SK-N-DZ (cell line): ENCODE measurements at regions not wholly inside any gene's neighbourhood (a gene's known extent, or its start where the extent isn't known, plus 50 kb on each side); places are given as distances from the start of the nearest gene placed in this dataset.
"Not testable (repeated sequence)": the region's sequence is repeated elsewhere in the genome, so short reads cannot be mapped to it uniquely, and the experiment has no call there.

Experiments used
- DNase-seq: peaks from one replicate; pipeline ENCODE4 v3.0.0-alpha.2; 2015; ENCODE audit warnings: low spot score

- not testable (repeated sequence) for DNase-seq
These were observed 1097.6 kb downstream of the FAT4 start for GRCh38 chr4:126412310-126412709.

GRCh38 chr4:126414741-126415140, 1100.0 kb downstream of the FAT4 start:
- no peak for DNase-seq

- no peak for DNase-seq
These were observed 1104.5 kb downstream of the FAT4 start for GRCh38 chr4:126419266-126419665.

- no peak for DNase-seq
These were observed 1113.1 kb downstream of the FAT4 start for GRCh38 chr4:126427853-126428252.

- no peak for DNase-seq
These were observed 1116.3 kb downstream of the FAT4 start for GRCh38 chr4:126431049-126431448.

GRCh38 chr4:126435491-126435890, 1120.7 kb downstream of the FAT4 start:
- DNase-seq: no peak

GRCh38 chr4:126440297-126440696, 1125.5 kb downstream of the FAT4 start:
- no peak for DNase-seq

GRCh38 chr4:126441173-126442035, 1126.6 kb downstream of the FAT4 start:
- DNase-seq: no peak

- no peak for DNase-seq
These were observed 1130.8 kb downstream of the FAT4 start for GRCh38 chr4:126445596-126445995.

GRCh38 chr4:126446917-126447316, 1132.2 kb downstream of the FAT4 start:
- no peak for DNase-seq

GRCh38 chr4:126448086-126448845, 1133.5 kb downstream of the FAT4 start:
- DNase-seq: peak; percentile 1

- DNase-seq: no peak
These were observed 1136.6 kb downstream of the FAT4 start for GRCh38 chr4:126451237-126451873.

- no peak for DNase-seq
These were observed 1141.1 kb downstream of the FAT4 start for GRCh38 chr4:126455865-126456264.

GRCh38 chr4:126458993-126459392, 1144.2 kb downstream of the FAT4 start:
- DNase-seq: no peak

GRCh38 chr4:126465341-126465740, 1150.6 kb downstream of the FAT4 start:
- DNase-seq: no peak

GRCh38 chr4:126466848-126467247, 1152.1 kb downstream of the FAT4 start:
- DNase-seq: no peak

- DNase-seq: no peak
These were observed 1153.4 kb downstream of the FAT4 start for GRCh38 chr4:126468144-126468543.

- DNase-seq: no peak
These were observed 1156.1 kb downstream of the FAT4 start for GRCh38 chr4:126470862-126471261.

- DNase-seq: no peak
These were observed 1157.0 kb upstream of the INTU start for GRCh38 chr4:126475730-126476129.

GRCh38 chr4:126479709-126480108, 1153.0 kb upstream of the INTU start:
- DNase-seq: no peak

- DNase-seq: no peak
These were observed 1150.4 kb upstream of the INTU start for GRCh38 chr4:126482311-126482710.

GRCh38 chr4:126486377-126486776, 1146.4 kb upstream of the INTU start:
- no peak for DNase-seq
